Middle frontal gyrus (tissue), 1 donor: ENCODE measurements at regions not wholly inside any gene's neighbourhood (a gene's known extent, or its start where the extent isn't known, plus 50 kb on each side); places are given as distances from the start of the nearest gene placed in this dataset.

ENCODE experiments used
- DNase-seq: peaks from one replicate; pipeline ENCODE4 v3.0.0-alpha.2; 2015; ENCODE audit warnings: low spot score; ENCODE audit errors: extremely low spot score

- no peak for DNase-seq
Observed at GRCh38 chr14:49464885-49465284, 121.3 kb downstream of the RPS29 start.

DNA sequence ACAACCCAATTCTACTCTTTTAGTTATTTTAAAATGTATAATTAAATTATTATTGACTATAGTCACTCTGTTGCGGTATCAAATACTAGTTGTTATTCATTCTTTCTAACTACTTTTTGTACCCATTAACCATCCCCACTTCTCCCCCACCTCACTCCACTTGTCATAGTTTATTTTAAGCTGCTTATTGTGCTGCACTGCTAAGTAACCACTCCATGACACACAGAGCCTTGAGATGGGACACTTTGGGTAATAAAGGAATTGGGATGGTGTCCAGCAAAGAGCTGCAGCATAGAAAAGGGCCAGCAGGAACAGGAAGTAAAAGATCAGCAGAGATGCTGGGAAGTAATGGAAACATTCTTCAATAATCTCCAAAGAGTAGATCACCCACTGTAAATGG, 123.0 kb downstream of the RPS29 start:
- no peak for DNase-seq

DNA sequence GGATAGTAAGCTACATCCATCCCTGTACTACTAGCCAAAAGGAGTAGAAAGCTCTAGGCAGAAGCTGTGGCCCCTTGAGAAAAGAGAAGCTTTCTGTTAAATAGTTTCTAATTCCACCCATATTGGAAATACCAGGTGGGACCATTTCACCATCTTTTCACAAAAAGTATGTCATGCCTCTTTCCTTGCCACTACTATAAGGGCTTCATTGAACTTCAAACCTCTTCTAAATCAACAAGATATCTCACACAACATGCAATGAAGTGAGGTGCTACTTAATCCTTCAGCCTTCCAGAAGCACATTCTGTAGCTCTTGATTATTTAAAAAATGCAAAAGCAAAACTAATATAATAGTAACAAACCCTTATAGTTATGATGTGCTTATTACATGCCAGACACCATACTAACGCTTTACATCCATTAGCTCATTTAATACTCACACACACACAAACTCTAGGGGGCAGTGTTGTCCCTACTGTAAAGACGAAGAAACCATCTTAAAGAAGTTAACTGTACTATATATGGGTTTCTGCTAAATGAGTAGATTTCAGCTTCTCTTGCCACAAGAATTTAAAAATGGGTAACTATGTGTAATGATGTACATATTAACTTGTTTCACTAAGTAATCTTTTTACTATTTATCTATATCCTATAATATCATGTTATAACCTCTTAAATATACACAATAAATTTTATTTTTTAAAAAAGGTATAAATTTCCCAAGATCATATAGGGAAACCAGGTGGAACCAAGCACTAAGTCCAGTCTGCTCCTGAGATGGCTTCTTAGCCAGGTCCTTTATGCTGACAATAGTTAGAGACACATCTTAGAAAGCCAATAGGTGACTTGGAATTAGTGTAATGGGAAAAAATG, 124.4 kb downstream of the RPS29 start:
- DNase-seq: no peak

- DNase-seq: no peak
Observed at GRCh38 chr14:49460662-49461061, 125.5 kb downstream of the RPS29 start.

DNA sequence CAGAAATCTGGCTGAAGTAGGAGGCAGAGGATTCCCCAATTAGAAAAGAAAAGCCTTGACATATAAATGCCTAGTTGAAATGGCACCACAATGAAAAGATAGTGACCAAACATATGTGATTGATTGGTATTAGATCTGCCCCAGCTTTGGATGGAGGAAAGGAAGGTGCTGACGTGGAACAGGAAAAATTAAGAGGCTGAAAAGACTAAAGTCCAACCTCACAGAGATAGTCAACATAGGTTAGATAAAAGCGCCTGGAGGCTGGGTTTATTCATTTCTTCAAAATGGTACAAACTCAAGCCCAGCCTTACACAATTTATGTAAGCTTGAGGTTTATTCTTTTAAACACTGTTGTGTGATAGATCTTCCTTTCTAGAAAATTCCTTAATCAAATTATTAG, 129.6 kb downstream of the RPS29 start:
- no peak for DNase-seq

DNA sequence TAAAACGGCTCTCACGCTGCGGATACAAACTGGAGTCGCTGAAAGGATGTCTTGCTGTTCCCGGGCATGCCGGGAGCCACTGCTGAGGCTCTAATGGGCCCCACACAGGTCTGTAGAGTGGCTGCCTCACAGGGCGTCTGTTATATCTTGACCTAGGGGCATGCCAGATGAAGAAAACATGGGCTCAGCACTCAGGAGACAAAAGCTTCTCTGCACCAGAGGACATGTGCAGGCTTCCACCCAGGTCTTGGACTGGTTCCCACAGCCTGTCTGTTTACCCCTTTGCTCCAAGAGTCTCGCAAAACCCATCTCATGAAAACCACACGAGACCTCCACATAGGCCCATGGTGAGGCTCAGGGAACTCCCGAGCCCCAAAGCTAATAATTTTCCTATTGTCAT, 134.2 kb downstream of the RPS29 start:
- DNase-seq: no peak

GRCh38 chr14:49449749-49450148, 136.4 kb downstream of the RPS29 start:
- no peak for DNase-seq

DNA sequence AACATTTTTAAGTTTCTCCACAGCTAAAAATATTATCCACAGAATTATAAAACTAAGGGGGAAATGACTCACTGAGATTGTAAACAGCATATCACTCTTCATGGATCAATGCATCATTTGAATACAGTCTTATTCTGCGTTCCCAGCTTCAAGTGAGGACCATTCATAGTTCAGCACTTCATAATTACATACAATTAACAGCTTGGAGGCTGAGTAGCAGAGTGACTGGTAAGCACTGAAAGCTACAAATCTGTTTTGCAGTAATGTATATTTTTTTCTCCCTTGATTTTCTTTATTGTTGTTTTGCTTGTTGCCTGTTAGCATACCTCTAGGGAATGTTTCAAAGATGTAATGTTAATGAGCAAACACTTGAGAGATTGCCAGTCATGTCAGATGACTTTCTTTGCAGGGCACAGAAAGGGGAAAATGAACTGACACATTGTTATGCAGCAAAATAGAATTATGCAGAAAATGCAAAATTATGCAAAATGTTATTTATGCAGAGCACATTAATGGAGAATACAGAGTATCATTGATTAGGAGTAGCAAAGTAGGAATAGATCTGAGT, 138.6 kb downstream of the RPS29 start:
- DNase-seq: no peak

DNA sequence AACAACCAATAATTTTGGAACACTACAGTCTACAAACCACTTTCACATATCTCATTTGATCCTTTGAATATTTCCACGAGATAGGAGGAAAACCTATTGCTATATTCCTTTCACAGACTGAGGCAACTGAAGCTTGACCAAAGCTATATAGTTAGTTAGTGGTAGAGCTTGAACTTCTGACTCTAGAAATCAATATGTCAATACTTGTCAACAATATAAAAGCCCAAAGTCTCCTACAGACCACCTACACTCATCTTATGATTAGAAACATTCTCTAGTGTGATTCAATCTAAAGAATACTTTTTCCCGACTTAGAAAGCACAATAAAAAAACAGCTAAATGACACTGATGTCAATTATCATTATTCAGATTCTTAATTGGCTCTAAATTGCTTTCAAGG, 139.4 kb downstream of the RPS29 start:
- DNase-seq: no peak

DNA sequence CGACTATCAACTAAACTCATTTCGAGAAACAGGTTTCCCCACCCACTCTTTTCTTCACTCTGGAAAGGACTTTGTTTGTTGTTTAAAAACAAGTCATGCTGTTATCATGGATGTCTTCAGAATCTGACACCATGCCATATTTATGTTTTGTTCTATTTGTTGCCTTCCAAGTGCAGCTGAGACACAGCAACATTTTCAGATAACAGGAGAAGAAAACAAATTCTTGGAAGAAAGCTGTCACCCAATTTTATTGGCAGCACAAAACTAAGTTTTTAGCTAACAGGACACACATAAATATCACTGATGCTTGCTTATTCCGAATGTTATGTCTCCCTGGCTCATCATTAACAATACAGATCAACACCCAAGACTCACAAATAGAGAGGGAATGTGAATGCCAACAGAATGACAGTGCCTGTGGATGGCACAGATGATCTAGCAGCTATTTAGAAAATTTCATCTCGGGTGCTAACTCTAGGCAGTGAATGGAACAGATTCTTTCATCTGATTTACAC, 147.9 kb downstream of the RPS29 start:
- no peak for DNase-seq

GRCh38 chr14:49428076-49428475, 158.1 kb downstream of the RPS29 start:
- no peak for DNase-seq

GRCh38 chr14:49427117-49427516, 159.1 kb downstream of the RPS29 start:
- DNase-seq: no peak

- no peak for DNase-seq
Observed at GRCh38 chr14:49425921-49426320, 160.3 kb downstream of the RPS29 start.

DNA sequence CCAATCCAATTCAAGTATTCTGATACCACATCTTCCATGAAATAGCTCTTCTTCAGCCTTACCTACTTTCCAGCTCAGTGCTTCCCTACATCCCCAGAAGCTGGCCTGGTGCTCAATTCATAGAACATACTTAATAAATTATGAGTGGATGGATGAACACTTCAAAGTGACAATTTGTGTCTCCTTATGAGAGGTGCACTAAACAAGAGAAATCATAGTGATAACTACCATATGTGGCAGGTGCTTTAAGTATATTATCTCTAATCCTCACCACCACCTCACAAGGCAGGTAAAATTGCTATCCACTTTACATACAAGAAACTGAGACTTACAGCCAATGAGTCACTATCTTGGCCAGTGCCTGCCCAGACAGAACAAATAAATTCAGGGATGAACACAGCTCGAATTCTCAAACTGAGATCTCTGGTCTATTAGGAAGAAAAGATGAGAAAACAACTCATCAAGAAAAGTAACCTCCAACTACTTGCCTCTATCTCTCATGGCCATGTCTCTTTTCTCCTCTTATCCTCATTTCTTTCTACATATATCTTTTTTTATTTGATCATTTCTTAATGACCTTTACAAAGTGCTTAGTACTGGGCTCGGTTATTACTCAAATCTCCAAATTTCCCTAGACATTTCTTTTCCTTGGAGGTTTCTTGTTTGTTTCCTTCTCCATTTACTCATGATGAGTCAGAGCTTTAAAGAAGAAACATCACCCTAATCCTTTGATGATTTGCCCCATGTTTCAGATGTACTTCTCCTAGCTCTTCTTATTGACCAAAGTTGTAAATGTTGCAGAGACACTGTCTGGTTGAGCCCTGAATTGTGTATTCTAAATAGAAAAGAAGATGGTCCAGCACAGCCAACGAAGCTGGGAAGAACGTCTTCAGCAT, 161.5 kb downstream of the RPS29 start:
- DNase-seq: no peak

- no peak for DNase-seq
Observed at GRCh38 chr14:49420201-49420600, 166.0 kb downstream of the RPS29 start.

DNA sequence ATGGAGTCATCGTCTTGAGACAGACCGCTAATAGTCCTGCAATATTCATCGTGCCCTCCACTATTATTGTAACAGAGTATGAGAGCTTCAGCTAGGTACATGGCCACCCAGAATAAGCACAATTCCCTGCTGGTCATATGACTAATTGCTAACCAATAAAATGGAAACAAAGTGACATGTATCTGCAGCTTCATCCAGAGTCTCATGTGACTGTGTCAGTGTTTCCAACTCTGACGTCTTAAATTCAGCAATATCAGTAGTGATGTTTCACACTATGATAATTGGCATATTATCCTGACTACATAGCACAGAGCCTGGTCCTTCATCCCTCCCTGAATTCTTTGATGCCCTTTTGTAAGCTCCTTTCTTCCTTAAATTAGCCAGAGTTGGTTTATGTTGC, 167.4 kb downstream of the RPS29 start:
- no peak for DNase-seq

GRCh38 chr14:49417790-49418189, 168.4 kb downstream of the RPS29 start:
- no peak for DNase-seq

DNA sequence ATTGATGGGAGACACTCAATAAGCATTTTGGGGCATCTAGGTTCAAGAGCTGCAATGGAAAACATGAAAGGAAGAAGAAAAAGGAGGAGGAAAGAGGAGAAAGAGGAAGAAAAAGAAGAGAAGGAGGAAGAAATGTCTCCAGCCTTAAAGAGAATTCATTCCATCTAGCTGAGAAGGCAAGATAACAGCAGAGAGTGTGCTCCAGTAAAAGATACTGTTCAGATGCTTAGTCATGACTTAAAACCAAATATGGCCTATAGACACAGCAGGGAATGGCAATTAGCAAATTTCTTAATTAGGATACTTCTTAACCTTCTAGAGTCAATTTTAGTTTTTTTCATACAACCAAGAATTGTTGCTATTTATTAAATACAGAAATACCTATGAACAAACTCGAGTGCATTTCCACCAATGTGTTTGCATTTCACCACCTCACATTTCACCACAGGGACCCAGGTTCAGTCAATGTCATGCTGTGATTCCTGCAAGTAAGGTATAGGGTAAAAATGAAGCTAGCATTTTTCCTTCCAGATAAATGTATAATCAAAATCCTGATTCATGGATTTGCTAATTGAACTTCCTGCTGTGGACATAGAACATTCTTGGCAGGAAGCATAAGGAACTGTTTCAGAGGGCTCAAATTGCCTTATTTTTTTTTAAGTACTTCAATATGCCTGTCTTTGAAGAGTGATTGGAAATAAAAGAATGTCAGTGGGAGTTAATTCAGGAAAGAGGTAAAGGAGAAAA, 177.8 kb downstream of the RPS29 start:
- DNase-seq: no peak

DNA sequence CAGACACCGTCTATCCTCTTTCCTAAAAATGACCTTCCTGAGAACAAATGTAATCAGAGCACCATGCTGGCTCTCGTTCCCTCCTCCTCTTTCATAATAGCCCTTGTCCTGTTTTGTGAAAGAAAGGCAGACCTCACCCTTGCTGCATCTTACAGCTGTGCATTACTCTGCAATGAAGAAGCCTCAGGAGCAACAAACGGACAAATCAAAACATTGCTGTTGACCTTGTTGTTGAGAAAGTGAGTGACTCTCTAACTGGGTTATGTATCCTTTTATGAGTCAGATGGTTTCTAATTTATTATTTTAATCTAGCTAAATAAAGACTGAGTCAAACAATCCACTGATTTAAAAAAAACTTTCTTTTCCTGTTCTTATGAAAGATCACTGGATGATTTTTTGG, 180.9 kb downstream of the RPS29 start:
- no peak for DNase-seq

- no peak for DNase-seq
Observed at GRCh38 chr14:49401373-49401772, 184.8 kb downstream of the RPS29 start.

- no peak for DNase-seq
Observed at GRCh38 chr14:49396801-49397200, 189.4 kb downstream of the RPS29 start.
